Esophagus squamous epithelium (tissue), 5 donors: ENCODE measurements at regions not wholly inside any gene's neighbourhood (a gene's known extent, or its start where the extent isn't known, plus 50 kb on each side); places are given as distances from the start of the nearest gene placed in this dataset.

Experiments
- DNase-seq: peaks from one replicate; lab custom pipeline; 2025; lab: John Stamatoyannopoulos, UW
- H3K27ac ChIP-seq, 4 donors: fragments of 200-600 bp; sonication (generic); one replicate each; pipeline ENCODE4 v1.5.1; 2016 to 2019; ENCODE audit warnings: mild to moderate bottlenecking in 1 of 4
- H3K27me3 ChIP-seq, 4 donors: fragments of 200-600 bp; sonication (generic); 1 replicate in 3 of 4; 2 replicates in 1 of 4; pipeline versions ENCODE4 v1.5.1 to v1.6.0; 2017 to 2021; ENCODE audit warnings: antibody characterized with exemption in 1 of 4
- H3K36me3 ChIP-seq, 3 donors: fragments of 200-600 bp; sonication (generic); one replicate each; pipeline ENCODE4 v1.5.1; 2016 to 2019
- H3K4me1 ChIP-seq, 3 donors: fragments of 200-600 bp; sonication (generic); one replicate each; pipeline ENCODE4 v1.5.1; 2017 to 2019
- H3K4me3 ChIP-seq, 4 donors: fragments of 200-600 bp; sonication (generic); 1 replicate in 3 of 4; 2 replicates in 1 of 4; pipeline ENCODE4 v1.5.1; 2016 to 2019; ENCODE audit warnings: mild to moderate bottlenecking in 2 of 4, moderate library complexity in 1 of 4
- H3K9me3 ChIP-seq, 3 donors: fragments of 200-600 bp; sonication (generic); one replicate each; pipeline ENCODE4 v1.5.1; 2016 to 2019
- POLR2A ChIP-seq, 4 donors: fragments of 450-650 bp; IDR thresholded peaks; one replicate each; pipeline ENCODE4 v1.6.1; 2017; ENCODE audit warnings: antibody characterized with exemption in 4 of 4, mild to moderate bottlenecking in 4 of 4, moderate library complexity in 3 of 4
- WGBS, 2 donors: methylation state at CpG; one replicate each; pipeline ENCODE4 v1.1.5; 2018; 5-methylcytosine and 5-hydroxymethylcytosine counted together
- intact Hi-C: fragments of 100-400 bp; cut with DNase I; formaldehyde crosslinking; loops from one replicate; pipeline ENCODE4 v1.15.0; 2022
- TF ChIP-seq, protein P1 (sequence below), 6 experiments: fragments of 450-650 bp in 4 of 6; fragments of 200-600 bp in 2 of 6; sonication (generic) in 2 of 6; IDR thresholded peaks; one replicate each; pipeline ENCODE4 v1.5.1; 2016 to 2019; ENCODE audit warnings: antibody characterized with exemption in 6 of 6, mild to moderate bottlenecking in 4 of 6, moderate library complexity in 4 of 6
- donor health status: DM: yes; HTN: yes; CAD: no.

DNA sequence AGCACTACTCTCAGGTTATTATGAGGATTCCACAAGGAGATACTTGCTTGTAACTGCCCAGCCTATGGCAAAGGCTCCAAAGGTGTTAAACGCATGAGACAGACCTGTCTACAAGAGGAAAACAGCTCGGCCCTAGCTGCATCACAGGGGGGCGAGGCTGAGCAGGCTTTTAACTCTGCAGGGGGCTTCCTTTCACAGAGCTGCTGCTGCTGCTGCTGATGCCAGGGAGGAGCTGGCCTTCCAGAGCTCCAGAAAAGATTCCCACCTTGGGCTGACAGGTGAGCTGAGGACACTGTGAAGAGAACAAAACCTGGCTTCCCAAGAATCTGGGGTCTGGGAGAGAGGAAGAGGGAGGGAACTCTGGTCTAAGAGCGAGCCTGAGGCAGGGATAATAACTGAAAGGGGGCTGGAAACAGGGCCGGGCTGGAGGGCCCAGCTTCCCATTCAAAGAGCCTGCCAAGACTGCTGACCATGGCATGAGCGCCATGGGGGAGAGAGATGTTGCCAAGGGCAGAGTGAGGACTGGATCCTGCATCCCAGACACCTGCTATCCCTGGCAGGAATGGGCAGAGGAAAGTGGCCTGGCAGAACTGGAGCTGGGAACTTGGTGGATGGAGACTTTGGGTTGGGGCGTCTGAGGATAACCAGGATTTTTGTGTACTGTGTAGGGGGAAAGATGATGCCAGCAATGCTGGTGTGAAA lies 211.1 kb upstream of the LRFN2 start:
- intact Hi-C loops: no loop called here

GRCh38 chr6:40796260-40797221 lies 209.4 kb upstream of the LRFN2 start:
- H3K36me3 ChIP-seq: no peaks in the 10 kb centered on the region
- no peak overlapping the region for H3K4me3 ChIP-seq
- intact Hi-C loops: no loop called here
- H3K27ac ChIP-seq: peak overlapping the region in 1 of 4 donors; percentile 10
- no peak for DNase-seq
- no peaks in the 10 kb centered on the region for H3K27me3 ChIP-seq
- TF ChIP-seq, protein P1, sequence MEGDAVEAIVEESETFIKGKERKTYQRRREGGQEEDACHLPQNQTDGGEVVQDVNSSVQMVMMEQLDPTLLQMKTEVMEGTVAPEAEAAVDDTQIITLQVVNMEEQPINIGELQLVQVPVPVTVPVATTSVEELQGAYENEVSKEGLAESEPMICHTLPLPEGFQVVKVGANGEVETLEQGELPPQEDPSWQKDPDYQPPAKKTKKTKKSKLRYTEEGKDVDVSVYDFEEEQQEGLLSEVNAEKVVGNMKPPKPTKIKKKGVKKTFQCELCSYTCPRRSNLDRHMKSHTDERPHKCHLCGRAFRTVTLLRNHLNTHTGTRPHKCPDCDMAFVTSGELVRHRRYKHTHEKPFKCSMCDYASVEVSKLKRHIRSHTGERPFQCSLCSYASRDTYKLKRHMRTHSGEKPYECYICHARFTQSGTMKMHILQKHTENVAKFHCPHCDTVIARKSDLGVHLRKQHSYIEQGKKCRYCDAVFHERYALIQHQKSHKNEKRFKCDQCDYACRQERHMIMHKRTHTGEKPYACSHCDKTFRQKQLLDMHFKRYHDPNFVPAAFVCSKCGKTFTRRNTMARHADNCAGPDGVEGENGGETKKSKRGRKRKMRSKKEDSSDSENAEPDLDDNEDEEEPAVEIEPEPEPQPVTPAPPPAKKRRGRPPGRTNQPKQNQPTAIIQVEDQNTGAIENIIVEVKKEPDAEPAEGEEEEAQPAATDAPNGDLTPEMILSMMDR (IDR thresholded peaks at IDR 0.05): no peak
- no peak for TF ChIP-seq POLR2A (IDR thresholded peaks at IDR 0.05)
- H3K9me3 ChIP-seq: no peaks in the 10 kb centered on the region
- peaks cover 7 to 75% (median 20%) of the 10 kb centered on the region in 3 donors for H3K4me1 ChIP-seq
- 72 to 73% methylated on average over 9 to 10 of the region's 14 CpGs for WGBS, 2 donors

More for the DNA sequence above, 211.1 kb upstream of the LRFN2 start:
- H3K27ac ChIP-seq: no peak overlapping the region
- 88 to 93% methylated on average over 4 to 5 of the region's 7 CpGs for WGBS, 2 donors
- H3K27me3 ChIP-seq: no peaks in the 10 kb centered on the region
- TF ChIP-seq, protein P1 (IDR thresholded peaks at IDR 0.05): no peak
- no peak for TF ChIP-seq POLR2A (IDR thresholded peaks at IDR 0.05)
- no peak overlapping the region for H3K4me3 ChIP-seq
- DNase-seq: no peak
- peaks cover 15 to 75% (median 32%) of the 10 kb centered on the region in 3 donors for H3K4me1 ChIP-seq
- H3K9me3 ChIP-seq: no peaks in the 10 kb centered on the region
- H3K36me3 ChIP-seq: no peaks in the 10 kb centered on the region

- H3K36me3 ChIP-seq: no peaks in the 10 kb centered on the region
- 40 to 49% methylated on average over 2 of the region's 2 CpGs for WGBS, 2 donors
- no peak for DNase-seq
- intact Hi-C loops: no loop called here
- H3K4me1 ChIP-seq: peaks cover 11 to 90% (median 35%) of the 10 kb centered on the region in 3 donors
- H3K27me3 ChIP-seq: no peaks in the 10 kb centered on the region
- H3K9me3 ChIP-seq: no peaks in the 10 kb centered on the region
- no peak for TF ChIP-seq POLR2A (IDR thresholded peaks at IDR 0.05)
- TF ChIP-seq, protein P1 (IDR thresholded peaks at IDR 0.05): no peak
- H3K4me3 ChIP-seq: no peak overlapping the region
- peak overlapping the region in 3 of 4 donors; percentile 3 to 72 (median 39) for H3K27ac ChIP-seq
Measured at GRCh38 chr6:40794586-40794985, 207.4 kb upstream of the LRFN2 start.

- Histone ChIP-seq H3K4me3 (no peak overlapping the region), H3K27me3 (no peaks in the 10 kb centered on the region), H3K4me1 (peaks cover 24 to 95% (median 49%) of the 10 kb centered on the region in 3 donors), H3K9me3 (no peaks in the 10 kb centered on the region), H3K27ac (peak overlapping the region in 3 of 4 donors; percentile 65 to 83 (median 66)), H3K36me3 (no peaks in the 10 kb centered on the region)
- WGBS, 2 donors: 75 to 85% methylated on average over 1 to 2 of the region's 2 CpGs
- TF ChIP-seq, protein P1 (IDR thresholded peaks at IDR 0.05): no peak
- TF ChIP-seq POLR2A (IDR thresholded peaks at IDR 0.05): no peak
- no peak for DNase-seq
- intact Hi-C loops: no loop called here
Measured at GRCh38 chr6:40792183-40792582, 205.0 kb upstream of the LRFN2 start.
